T1000 (cell line): ENCODE measurements at regions not wholly inside any gene's neighbourhood (a gene's known extent, or its start where the extent isn't known, plus 50 kb on each side); places are given as distances from the start of the nearest gene placed in this dataset.
"Not testable (repeated sequence)": the region's sequence is repeated elsewhere in the genome, so short reads cannot be mapped to it uniquely, and the experiment has no call there.

Source experiments
- DNase-seq: peaks from one replicate; lab custom pipeline; 2025; ENCODE audit warnings: mixed read lengths; lab: John Stamatoyannopoulos, UW

GRCh38 chr2:210861038-210861665 lies 304.8 kb downstream of the CPS1 start:
- DNase-seq, result no peak

GRCh38 chr2:210862283-210863065 lies 306.1 kb downstream of the CPS1 start:
- no peak for DNase-seq

DNA sequence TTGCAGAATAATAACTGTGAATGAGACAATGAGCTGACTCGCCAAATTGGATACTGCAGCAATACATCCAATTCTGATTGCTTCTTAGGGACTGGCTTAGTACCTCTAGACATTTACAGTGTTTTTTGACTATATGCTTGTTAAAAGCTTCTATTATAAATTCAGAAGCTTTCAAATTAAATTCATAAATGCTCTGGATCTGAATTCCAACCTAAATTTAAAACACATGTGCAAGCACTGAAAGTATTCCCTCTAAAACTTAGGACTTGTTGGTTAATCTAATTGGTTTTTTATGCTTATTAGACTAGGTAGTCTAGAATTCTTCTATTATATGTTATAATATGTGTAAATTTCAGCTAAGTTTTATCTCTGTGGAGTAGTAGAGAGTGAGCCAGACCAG lies 306.9 kb downstream of the CPS1 start:
- DNase-seq, result no peak

DNA sequence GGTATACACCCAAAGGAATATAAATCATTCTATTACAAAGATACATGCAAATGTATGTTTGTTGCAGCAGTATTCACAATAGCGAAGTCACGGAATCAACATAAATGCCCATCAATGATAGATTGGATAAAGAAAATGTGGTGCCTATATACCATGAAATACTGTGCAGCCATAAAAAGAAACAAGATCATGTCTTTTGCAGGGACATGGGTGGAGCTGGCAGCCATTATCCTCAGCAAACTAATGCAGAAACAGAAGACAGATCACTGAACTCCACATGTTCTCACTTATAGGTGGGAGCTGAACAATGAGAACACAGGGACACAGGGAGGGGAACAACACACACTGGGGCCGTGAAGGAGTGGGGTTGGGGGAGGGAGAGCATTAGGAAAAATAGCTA lies 315.2 kb downstream of the CPS1 start:
- DNase-seq, result not testable (repeated sequence)

DNA sequence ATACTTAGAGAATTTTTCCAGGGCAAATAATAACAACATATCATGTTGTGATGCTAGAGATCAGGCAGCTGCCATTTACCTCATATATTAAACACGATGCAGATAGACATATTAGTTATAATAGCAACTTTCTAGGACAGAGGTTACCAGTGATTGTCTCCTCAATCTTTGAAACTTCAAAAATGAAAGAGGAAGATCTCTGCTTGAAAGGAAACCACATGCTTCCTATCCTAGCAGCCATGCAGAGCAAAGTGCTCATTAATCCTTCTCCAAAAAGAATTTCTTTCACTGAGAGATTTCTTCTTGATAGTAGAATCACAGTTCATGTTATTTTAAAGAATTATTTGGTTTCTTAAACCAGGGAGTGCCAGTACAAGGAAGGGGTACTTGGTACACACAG lies 317.2 kb downstream of the CPS1 start:
- no peak for DNase-seq

- DNase-seq, result no peak
Measured at GRCh38 chr2:210884227-210884626, 327.8 kb downstream of the CPS1 start.

DNA sequence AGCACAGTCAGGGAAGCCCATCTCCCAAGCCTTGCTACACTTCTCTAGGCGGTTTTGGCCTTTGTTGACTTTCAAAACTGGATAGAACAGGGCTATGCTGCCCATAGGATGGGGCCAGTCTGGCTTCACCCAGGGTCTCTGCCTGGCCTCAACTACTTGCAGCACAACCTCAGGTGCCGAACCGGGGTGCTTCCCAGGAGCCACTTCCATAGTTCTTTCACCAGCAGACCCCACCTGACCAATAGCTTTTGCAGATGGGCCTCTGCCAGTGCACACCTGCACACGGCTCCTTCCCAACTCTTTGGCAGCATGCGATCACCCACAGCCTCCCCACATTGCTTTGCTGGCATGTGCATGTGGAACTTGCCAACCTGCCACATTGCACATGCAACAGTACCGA lies 331.6 kb downstream of the CPS1 start:
- no peak for DNase-seq

DNA sequence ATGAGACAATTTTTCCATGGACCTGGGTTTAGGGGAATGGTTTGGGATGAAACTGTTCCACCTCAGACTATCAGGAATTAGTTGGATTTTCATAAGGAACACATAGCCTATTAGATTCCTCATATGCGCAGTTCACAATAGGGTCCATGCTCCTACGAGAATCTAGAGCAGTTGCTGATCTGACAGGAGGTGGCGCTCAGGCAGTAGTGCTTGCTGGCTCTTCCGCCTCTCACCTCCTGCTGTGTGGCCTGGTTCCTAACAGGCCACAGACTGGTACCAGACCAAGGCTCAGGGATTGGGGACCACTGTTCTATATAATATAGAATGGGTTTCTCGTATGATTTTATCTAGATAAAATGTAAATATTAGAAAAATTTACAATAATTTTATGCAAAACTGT lies 338.7 kb downstream of the CPS1 start:
- no peak for DNase-seq

DNA sequence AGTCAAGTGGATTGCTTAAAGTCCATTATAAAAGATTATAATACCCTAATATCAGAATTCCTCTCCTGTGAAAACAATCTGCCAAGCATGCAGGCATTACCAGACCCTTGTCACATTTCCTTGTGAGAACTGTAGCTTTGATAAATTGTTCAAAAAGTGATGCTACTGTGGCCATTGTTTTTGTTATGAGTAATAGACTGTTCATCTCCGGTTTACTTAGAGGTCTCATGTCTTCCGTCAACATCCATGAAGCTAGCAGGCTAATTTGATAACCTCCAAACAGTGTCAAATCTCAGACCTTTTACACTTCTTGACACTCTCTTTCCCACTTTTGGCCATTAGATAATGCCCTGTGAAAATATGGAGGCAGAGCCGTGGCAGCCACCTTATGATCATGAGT lies 342.7 kb downstream of the CPS1 start:
- no peak for DNase-seq

DNA sequence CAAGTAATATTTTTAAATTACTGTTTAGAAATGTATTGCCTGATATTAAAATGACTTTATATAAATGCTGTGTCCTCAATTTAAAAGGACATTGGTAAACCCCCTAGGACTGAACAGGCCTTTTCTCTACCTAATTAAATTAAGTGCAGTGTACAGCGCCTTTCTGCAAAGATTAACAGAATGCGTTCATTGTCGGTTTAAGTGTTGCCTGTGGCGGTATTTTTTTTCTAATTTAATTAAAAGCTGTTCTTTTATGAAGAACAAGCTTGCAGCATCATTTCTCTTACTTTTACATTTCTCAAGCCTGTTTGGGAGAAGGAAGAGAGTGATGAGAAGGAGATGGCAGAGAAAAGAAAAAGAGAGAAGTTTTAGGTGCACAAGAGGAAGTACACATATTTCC lies 344.9 kb downstream of the CPS1 start:
- DNase-seq, result no peak

DNA sequence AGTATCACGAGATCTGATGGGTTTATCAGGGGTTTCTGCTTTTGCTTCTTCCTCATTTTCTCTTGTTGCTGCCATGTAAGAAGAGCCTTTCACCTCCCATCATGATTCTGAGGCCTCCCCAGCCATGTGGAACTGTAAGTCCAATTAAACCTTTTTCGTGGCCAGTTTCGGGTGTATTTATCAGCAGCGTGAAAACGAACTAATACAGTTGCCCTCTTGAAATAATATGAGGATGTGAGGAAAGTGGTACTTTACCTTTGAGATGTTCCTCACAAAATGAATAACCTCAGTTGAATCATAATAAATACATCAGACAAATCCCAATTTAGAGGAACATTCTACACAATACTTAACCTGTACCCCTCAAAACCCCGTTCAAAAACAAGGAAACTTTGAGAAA lies 356.4 kb downstream of the CPS1 start:
- DNase-seq, result no peak

DNA sequence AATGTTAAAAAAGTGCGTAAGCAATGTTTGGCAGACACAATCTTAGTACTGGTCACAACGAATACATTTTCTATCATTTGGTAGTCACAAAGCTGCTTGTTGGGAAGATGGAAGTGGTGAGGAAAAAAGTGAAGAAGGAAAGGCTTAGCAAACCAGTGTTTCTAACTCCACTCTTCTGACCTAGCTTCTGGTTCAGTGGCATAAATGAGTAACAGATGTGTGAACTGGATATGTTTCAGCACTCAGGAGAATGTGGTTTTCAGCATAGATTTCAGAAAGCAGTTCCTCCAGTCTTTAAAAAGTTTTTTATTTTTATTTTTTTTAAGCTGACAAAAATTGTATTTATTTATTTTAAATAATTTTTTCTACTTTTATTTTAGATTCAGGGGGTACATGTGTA lies 357.1 kb downstream of the CPS1 start:
- no peak for DNase-seq

DNA sequence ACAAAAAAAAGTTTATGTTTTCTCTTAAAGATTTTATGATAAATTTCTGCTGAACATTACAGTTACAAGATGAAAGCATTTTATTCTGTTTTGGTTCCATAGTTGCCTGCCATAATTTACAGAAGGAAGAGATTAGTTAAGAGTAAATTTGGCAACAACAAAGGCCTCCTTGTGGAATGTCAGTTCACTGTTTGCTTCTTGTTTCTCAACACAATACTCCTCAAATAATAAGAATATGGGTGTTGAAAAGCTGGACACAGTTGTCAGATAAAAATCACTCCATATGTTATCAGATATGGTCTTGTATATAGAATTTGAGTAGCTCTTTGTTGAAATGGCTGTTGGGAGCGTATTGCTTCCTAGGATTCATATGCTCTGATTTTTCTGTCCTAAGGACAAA lies 359.5 kb downstream of the CPS1 start:
- DNase-seq, result no peak

GRCh38 chr2:210917465-210917864 lies 361.1 kb downstream of the CPS1 start:
- no peak for DNase-seq

DNA sequence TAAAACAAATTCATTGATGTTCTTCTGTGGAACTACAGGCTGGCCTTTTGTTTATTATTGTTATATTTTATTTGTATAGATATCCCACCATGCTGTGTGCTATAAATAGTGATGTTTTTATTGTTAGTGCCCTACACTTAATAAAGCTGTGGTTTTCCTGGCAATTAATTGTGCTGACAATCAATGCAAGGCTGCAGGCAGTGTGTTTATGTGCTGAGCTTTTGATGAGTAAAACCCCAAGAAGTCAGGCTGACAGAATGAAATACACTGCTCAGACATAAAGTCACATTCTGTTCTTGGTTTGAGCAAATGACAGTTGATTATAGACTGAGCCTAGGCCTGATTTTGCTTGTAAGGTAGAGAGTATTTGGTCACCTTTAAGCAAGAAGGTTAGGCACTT lies 362.7 kb downstream of the CPS1 start:
- no peak for DNase-seq

- DNase-seq, result no peak
Measured at GRCh38 chr2:210922419-210922818, 366.0 kb downstream of the CPS1 start.

DNA sequence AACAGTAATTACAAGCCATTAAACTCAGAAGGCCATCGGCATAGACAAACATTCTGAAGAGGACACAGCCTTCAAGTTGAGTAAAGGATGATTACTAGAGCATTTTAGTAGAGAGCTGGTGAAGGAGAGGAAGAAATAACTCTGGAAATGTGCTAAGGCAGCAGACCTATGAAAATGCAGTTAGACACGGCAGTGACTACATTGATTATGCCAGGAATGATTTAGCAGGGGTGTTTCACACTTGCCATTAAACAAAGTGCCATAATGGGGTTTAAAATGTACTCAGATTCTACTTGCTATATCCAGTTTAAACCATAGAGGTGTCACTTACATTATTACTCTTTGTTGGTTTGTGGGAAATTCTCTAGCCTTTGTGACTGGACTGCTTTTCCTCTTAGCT lies 372.3 kb downstream of the CPS1 start:
- no peak for DNase-seq

GRCh38 chr2:210938228-210938627 lies 381.8 kb downstream of the CPS1 start:
- DNase-seq, result no peak

GRCh38 chr2:210946395-210946794 lies 390.0 kb downstream of the CPS1 start:
- no peak for DNase-seq

DNA sequence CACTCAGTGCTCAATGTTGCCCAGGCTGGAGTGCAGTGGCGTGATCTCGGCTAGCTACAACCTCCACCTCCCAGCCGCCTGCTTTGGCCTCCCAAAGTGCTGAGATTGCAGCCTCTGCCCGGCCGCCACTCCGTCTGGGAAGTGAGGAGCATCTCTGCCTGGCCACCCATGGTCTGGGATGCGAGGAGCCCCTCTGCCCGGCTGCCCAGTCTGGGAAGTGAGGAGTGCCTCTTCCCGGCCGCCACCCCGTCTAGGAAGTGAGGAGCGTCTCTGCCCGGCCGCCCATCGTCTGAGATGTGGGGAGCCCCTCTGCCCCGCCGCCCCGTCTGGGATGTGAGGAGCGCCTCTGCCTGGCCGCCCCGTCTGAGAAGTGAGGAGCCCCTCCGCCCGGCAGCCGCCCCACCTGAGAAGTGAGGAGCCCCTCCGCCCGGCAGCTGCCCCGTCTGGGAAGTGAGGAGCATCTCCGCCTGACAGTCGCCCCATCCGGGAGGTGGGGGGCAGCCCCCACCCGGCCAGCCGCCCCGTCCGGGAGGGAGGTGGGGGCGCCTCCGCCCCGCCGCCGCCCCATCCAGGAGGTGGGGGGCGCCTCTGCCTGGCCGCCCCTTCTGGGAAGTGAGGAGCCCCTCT lies 394.1 kb downstream of the CPS1 start:
- not testable (repeated sequence) for DNase-seq

DNA sequence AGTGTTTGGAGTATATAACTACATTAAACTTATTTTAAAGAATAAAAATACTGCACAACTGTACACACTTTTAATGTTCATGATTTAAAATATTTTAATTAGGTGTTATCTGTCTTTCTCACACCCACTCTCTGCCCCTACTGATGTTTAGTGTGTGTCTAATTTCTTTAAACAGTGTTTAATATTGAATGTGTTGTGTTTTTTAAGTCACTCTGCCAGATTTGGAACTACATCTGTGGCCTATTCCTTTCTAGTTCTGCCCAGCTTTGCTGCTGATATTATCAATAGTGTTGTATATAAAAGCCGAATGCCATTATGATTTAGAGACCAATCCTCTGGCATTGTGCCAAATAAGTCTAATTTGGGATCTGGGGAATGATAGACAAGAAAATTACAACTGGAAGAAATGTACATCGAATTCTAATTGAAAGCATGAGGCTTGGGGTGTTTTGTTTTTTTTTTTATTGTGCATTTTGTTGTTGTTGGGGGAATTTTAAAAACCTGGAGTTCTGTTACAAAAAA lies 398.0 kb downstream of the CPS1 start:
- no peak for DNase-seq

DNA sequence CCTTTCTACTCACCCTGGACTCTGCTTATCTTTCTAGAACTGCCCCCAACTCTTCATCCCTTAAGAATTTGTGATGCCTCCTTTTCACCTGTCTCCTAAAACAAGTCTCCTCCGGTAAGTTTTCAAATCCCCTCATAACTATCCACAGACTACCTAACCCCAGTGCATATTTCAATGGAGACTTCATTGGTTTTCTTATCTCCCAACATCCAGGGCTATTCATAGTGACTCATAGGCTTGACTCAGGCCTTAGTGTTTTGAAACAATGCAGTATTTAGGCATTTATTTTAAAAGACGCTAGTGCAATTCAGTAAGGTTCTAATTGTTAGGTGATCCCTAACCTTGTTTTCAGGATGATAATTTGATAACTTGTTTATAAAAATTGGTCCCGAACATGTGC lies 399.2 kb downstream of the CPS1 start:
- peak; percentile 2 for DNase-seq

DNA sequence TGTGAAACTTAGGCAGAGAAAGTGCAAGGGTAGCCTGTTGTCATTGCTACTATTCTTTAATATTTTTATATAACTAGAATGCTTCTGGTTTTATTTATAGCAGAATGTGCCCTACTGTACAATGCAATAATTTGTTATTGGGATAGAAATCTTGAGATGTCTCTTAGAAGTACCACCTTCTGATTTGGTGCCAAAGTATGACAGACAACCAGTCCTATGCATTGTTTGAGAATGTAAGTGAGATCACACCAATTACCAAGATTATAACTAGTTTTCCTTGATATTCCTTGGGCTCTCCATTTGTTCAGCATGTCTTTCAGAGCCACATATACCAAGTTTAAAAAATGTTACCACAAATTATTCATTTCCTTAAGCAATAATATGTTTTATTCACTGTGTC lies 399.7 kb downstream of the CPS1 start:
- no peak for DNase-seq
